B cell (primary cell): ENCODE measurements at regions not wholly inside any gene's neighbourhood (a gene's known extent, or its start where the extent isn't known, plus 50 kb on each side); places are given as distances from the start of the nearest gene placed in this dataset.

Source experiments
- ATAC-seq: fragments of 200-7000 bp; cut with Tn5 transposase; one replicate; pipeline ENCODE4 v1.10.0; 2021; ENCODE audit warnings: low read depth, mild to moderate bottlenecking, moderate number of reproducible peaks, moderate library complexity
- CTCF ChIA-PET: fragments of 350-600 bp; sonication (Branson Sonifier 250); formaldehyde crosslinking; loops from one replicate; lab custom pipeline; 2021; ENCODE audit warnings: antibody characterized with exemption, inconsistent platforms; lab: Charles Lee
- POLR2A ChIA-PET: fragments of 350-600 bp; sonication (Branson Sonifier 250); formaldehyde crosslinking; loops from one replicate; lab custom pipeline; 2021; ENCODE audit warnings: antibody characterized with exemption; lab: Charles Lee
- DNase-seq: peaks from one replicate; pipeline ENCODE4 v3.0.0; 2013
- H2AFZ ChIP-seq: 2 replicates; pipeline ENCODE4 v1.6.1; 2012; ENCODE audit warnings: mild to moderate bottlenecking, low read depth, low read length; ENCODE audit not compliant: insufficient read depth, poor library complexity, severe bottlenecking
- H3K27ac ChIP-seq, 2 donors: 1 replicate in 1 of 2; 2 replicates in 1 of 2; pipeline ENCODE4 v1.5.1; 2012 to 2013; ENCODE audit warnings: low read length in 2 of 2, mild to moderate bottlenecking in 2 of 2, moderate library complexity in 1 of 2
- H3K27me3 ChIP-seq, 4 experiments: fragments of 200-600 bp in 1 of 4; sonication (generic) in 1 of 4; replicated peaks in 1 of 4; 1 replicate in 2 of 4; 2 replicates in 2 of 4; pipeline versions ENCODE4 v1.6.1 to v1.7.0; 2013 to 2016; ENCODE audit warnings: low read length in 3 of 4, mild to moderate bottlenecking in 2 of 4, mixed read lengths in 1 of 4, moderate library complexity in 1 of 4; ENCODE audit not compliant: insufficient read depth in 4 of 4, control insufficient read depth in 3 of 4; ENCODE audit errors: control extremely low read depth in 1 of 4
- H3K36me3 ChIP-seq, 2 experiments: replicated peaks in 1 of 2; 1 replicate in 1 of 2; 2 replicates in 1 of 2; pipeline versions ENCODE4 v1.6.1 to v1.7.1; 2013; ENCODE audit warnings: low read length in 1 of 2; ENCODE audit not compliant: insufficient read depth in 2 of 2, control insufficient read depth in 1 of 2; ENCODE audit errors: control extremely low read depth in 1 of 2, extremely low read depth in 1 of 2
- H3K4me1 ChIP-seq, 2 donors: fragments of 200-600 bp in 1 of 2; sonication (generic) in 1 of 2; 1 replicate in 1 of 2; 2 replicates in 1 of 2; pipeline versions ENCODE4 v1.5.1 to v1.6.1; 2013 to 2017; ENCODE audit warnings: low read length in 2 of 2; ENCODE audit not compliant: control insufficient read depth in 2 of 2, insufficient read depth in 2 of 2
- H3K4me2 ChIP-seq: replicated peaks from 2 replicates; pipeline ENCODE3; 2012; ENCODE audit warnings: mild to moderate bottlenecking, low read depth, low read length; ENCODE audit not compliant: poor library complexity, severe bottlenecking
- H3K4me3 ChIP-seq, 5 experiments: fragments of 200-600 bp in 1 of 5; sonication (generic) in 1 of 5; 1 replicate in 3 of 5; 2 replicates in 2 of 5; pipeline versions ENCODE4 v1.5.1 to v1.7.0; 2011 to 2016; ENCODE audit warnings: low read length in 4 of 5, mild to moderate bottlenecking in 4 of 5, low read depth in 2 of 5, control low read depth in 1 of 5, moderate library complexity in 1 of 5; ENCODE audit not compliant: insufficient read depth in 1 of 5; ENCODE audit errors: control extremely low read depth in 1 of 5, extremely low read depth in 1 of 5
- H3K79me2 ChIP-seq: fragments of 200-600 bp; sonication (generic); one replicate; pipeline ENCODE4 v1.6.0; 2016; ENCODE audit warnings: low read length; ENCODE audit not compliant: control insufficient read depth, insufficient read depth
- H3K9ac ChIP-seq: fragments of 200-600 bp; sonication (generic); 2 replicates; pipeline ENCODE4 v1.6.1; 2017; ENCODE audit warnings: mild to moderate bottlenecking, low read length, moderate library complexity
- H3K9me3 ChIP-seq, 3 donors: one replicate each; pipeline versions ENCODE4 v1.6.1 to v1.7.1; 2013; ENCODE audit warnings: low read length in 2 of 3; ENCODE audit not compliant: control insufficient read depth in 2 of 3, insufficient read depth in 1 of 3; ENCODE audit errors: control extremely low read depth in 1 of 3
- H4K20me1 ChIP-seq: 2 replicates; pipeline ENCODE4 v1.6.0; 2012; ENCODE audit warnings: mild to moderate bottlenecking, low read length; ENCODE audit not compliant: insufficient read depth, control insufficient read depth, poor library complexity, severe bottlenecking
- H3K27ac Mint-ChIP-seq: one replicate; pipeline ENCODE4 v1.8.0; 2021; ENCODE audit warnings: mixed read lengths
- H3K27me3 Mint-ChIP-seq: one replicate; pipeline ENCODE4 v1.8.0; 2021; ENCODE audit warnings: mixed read lengths
- H3K4me1 Mint-ChIP-seq: one replicate; pipeline ENCODE4 v1.8.0; 2021; ENCODE audit warnings: mixed read lengths
- H3K4me3 Mint-ChIP-seq: one replicate; pipeline ENCODE4 v1.8.0; 2021; ENCODE audit warnings: mixed read lengths
- H3K9me3 Mint-ChIP-seq: one replicate; pipeline ENCODE4 v1.8.0; 2022; ENCODE audit warnings: mixed read lengths; ENCODE audit not compliant: insufficient read depth
- CTCF ChIP-seq: fragments of 200-600 bp; IDR thresholded peaks from one replicate; pipeline ENCODE4 v1.8.0; 2022; ENCODE audit warnings: antibody characterized with exemption, mild to moderate bottlenecking
- EZH2 ChIP-seq: IDR thresholded peaks from 2 replicates; pipeline ENCODE4 v1.6.1; 2012; ENCODE audit warnings: borderline replicate concordance, low read depth, mild to moderate bottlenecking, moderate library complexity, low read length; ENCODE audit not compliant: insufficient read depth, poor library complexity, severe bottlenecking
- WGBS: methylation state at CpG from one replicate; pipeline ENCODE4 v1.1.5; 2013; ENCODE audit warnings: missing lambda C conversion rate; ENCODE audit not compliant: insufficient coverage; 5-methylcytosine and 5-hydroxymethylcytosine counted together
- intact Hi-C: fragments of 100-400 bp; cut with micrococcal nuclease; formaldehyde crosslinking; loops from one replicate; pipeline ENCODE4 v1.10.0; 2022

DNA sequence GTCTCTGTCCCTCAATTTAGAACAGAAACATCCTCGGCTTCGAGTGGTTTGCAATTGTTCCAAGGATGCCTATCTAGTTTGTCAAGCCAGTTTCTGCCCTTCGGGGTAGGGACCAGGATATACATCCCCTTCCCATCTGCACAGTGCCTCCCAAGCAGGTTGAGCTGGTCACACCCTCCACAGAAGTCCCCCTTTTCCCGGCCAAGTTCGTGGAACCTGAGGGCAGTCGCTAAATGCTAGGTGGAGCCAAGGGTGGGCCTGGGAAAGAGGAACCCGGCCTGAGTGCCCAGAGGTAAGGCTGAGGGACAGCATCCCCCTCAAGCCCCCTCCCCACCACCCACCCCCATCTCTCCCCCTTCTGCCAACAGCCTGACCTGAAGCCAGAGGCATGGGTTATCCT lies 62.4 kb upstream of the NANOS1 start:
- ChIA-PET CTCF (no interaction called here), POLR2A (no interaction called here)
- H3K36me3 ChIP-seq, result no peaks in the 10 kb centered on the region

DNA sequence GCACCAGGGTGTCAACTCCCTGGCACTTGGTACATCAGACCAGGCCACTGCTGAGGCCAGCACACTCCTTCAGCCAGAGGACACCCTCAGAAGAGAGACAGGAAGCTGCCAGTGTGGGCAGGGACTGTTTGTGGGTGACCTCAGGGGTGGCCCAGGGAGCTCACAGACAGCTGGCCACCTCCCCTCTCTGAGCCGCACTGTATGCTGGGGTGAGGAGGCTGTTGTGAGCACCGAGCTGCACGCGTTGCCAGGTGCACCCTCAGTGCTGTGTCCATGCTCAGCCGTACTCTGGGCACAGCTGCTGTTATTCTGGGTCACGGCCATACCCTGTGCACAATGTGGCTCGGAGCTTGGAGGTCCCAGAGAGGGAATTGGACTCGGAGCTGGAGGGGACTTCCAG lies 61.5 kb upstream of the NANOS1 start:
- WGBS, result 78% methylated on average over 8 of the region's 8 CpGs
- intact Hi-C loops, result no loop called here
- Histone ChIP-seq H3K27me3 (peaks cover 0 to 16% (median 0%) of the 10 kb centered on the region in 4 experiments), H3K36me3 (no peaks in the 10 kb centered on the region), H3K4me1 (no peaks in the 10 kb centered on the region), H3K27ac (no peak overlapping the region), H3K79me2 (no peaks in the 10 kb centered on the region), H3K4me2 (no peak overlapping the region), H3K9ac (no peak overlapping the region), H2AFZ (no peak overlapping the region), H3K9me3 (no peaks in the 10 kb centered on the region), H3K4me3 (no peak overlapping the region), H4K20me1 (no peaks in the 10 kb centered on the region)
- H3K4me3 Mint-ChIP-seq, result no peak overlapping the region
- ChIA-PET POLR2A (no interaction called here), CTCF (no interaction called here)
- no peak for ATAC-seq
- H3K9me3 Mint-ChIP-seq, result no peaks in the 10 kb centered on the region
- no peak for DNase-seq
- H3K27ac Mint-ChIP-seq, result no peak overlapping the region
- TF ChIP-seq CTCF, result no peak
- TF ChIP-seq EZH2, result no peak
- H3K4me1 Mint-ChIP-seq, result no peaks in the 10 kb centered on the region
- H3K27me3 Mint-ChIP-seq, result peaks cover 49% of the 10 kb centered on the region

More for the DNA sequence above, 62.4 kb upstream of the NANOS1 start:
- no peak overlapping the region for H3K27ac ChIP-seq
- H3K4me3 ChIP-seq, result no peak overlapping the region
- H2AFZ ChIP-seq, result no peak overlapping the region
- peaks cover 0 to 16% (median 0%) of the 10 kb centered on the region in 4 experiments for H3K27me3 ChIP-seq
- DNase-seq (no peak), ATAC-seq (no peak)
- H4K20me1 ChIP-seq, result no peaks in the 10 kb centered on the region
- H3K9ac ChIP-seq, result no peak overlapping the region
- H3K9me3 Mint-ChIP-seq, result no peaks in the 10 kb centered on the region
- H3K79me2 ChIP-seq, result no peaks in the 10 kb centered on the region
- H3K27me3 Mint-ChIP-seq, result peaks cover 55% of the 10 kb centered on the region
- H3K4me3 Mint-ChIP-seq, result no peak overlapping the region
- intact Hi-C loops, result no loop called here
- no peak overlapping the region for H3K4me2 ChIP-seq
- no peak overlapping the region for H3K27ac Mint-ChIP-seq
- no peak for TF ChIP-seq EZH2
- no peak for TF ChIP-seq CTCF
- H3K4me1 Mint-ChIP-seq, result no peaks in the 10 kb centered on the region
- no peaks in the 10 kb centered on the region for H3K9me3 ChIP-seq
- no peaks in the 10 kb centered on the region for H3K4me1 ChIP-seq
- 74% methylated on average over 5 of the region's 7 CpGs for WGBS
